Mesothelial cell of epicardium (in vitro differentiated cells): ENCODE measurements at regions not wholly inside any gene's neighbourhood (a gene's known extent, or its start where the extent isn't known, plus 50 kb on each side); places are given as distances from the start of the nearest gene placed in this dataset.

Experiments
- DNase-seq, 2 experiments: peaks; one replicate each; pipeline ENCODE4 v3.0.0; 2021; ENCODE audit warnings: low spot score in 2 of 2; ENCODE audit not compliant: unreplicated experiment in 2 of 2
- H3K27ac Mint-ChIP-seq: 2 replicates; pipeline ENCODE4 v1.8.0; 2021; ENCODE audit warnings: mixed read lengths
- H3K27me3 Mint-ChIP-seq: 2 replicates; pipeline ENCODE4 v1.8.0; 2021; ENCODE audit warnings: low read depth, mixed read lengths
- H3K36me3 Mint-ChIP-seq: 2 replicates; pipeline ENCODE4 v1.8.0; 2021; ENCODE audit warnings: mixed read lengths
- H3K4me1 Mint-ChIP-seq: 2 replicates; pipeline ENCODE4 v1.8.0; 2021; ENCODE audit warnings: mixed read lengths
- H3K4me3 Mint-ChIP-seq: 2 replicates; pipeline ENCODE4 v1.8.0; 2021; ENCODE audit warnings: mild to moderate bottlenecking, moderate library complexity, mixed read lengths
- H3K9me3 Mint-ChIP-seq: 2 replicates; pipeline ENCODE4 v1.8.0; 2021; ENCODE audit warnings: mixed read lengths
- TF ChIP-seq, protein P1 (sequence below): fragments of 200-600 bp; sonication (generic); IDR thresholded peaks from one replicate; pipeline ENCODE4 v1.5.0; 2021; ENCODE audit warnings: antibody characterized with exemption; ENCODE audit not compliant: unreplicated experiment

DNA sequence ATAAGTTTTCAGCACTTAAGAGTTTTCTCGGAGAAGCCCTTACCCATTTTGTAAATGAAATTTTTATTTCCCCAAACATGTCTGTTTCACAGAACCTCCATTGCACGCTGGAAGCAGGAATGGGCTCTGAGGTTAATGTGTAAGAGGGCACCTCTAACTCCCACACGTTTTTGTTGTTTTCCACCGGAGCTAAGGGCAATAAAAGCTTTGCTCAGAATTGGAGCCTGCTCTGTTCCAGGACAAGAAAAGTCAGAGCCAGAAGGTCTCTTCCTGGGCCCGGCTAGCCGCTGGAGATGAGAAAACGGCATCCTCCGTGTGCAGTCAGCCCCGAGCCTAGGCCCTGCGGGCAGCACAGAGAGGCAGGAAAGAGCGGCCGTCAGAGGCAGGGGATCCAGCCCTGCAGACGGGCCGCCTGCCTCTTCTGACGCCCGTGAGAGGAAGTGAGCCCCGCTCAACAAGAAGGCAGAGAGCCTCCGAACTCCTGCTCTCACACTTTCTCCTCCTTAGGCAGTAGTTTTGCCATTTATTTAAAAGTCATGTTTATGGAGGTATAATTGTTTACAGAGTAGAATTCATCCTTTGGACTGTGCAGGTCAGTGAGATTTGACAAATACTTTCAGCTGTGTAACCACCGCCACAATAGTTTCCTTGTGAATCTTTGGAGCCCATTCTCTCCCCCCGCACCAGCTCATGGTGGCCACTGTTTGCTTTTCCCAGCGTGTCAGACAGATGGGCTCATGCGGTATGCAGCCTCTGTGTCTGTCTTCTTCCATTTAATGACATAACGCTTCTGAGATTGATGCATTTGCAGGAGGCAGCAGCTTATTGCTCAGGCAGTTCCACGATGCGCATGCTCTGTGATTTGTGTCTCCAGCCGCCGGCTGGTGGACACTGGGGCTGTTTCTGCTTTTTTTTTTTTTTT, 117.3 kb downstream of the GALR1 start:
- Mint-ChIP-seq H3K27ac (no peak overlapping the region), H3K27me3 (no peaks in the 10 kb centered on the region), H3K36me3 (no peaks in the 10 kb centered on the region), H3K4me1 (no peaks in the 10 kb centered on the region), H3K9me3 (peaks cover 41% of the 10 kb centered on the region), H3K4me3 (no peak overlapping the region)
- TF ChIP-seq, protein P1, sequence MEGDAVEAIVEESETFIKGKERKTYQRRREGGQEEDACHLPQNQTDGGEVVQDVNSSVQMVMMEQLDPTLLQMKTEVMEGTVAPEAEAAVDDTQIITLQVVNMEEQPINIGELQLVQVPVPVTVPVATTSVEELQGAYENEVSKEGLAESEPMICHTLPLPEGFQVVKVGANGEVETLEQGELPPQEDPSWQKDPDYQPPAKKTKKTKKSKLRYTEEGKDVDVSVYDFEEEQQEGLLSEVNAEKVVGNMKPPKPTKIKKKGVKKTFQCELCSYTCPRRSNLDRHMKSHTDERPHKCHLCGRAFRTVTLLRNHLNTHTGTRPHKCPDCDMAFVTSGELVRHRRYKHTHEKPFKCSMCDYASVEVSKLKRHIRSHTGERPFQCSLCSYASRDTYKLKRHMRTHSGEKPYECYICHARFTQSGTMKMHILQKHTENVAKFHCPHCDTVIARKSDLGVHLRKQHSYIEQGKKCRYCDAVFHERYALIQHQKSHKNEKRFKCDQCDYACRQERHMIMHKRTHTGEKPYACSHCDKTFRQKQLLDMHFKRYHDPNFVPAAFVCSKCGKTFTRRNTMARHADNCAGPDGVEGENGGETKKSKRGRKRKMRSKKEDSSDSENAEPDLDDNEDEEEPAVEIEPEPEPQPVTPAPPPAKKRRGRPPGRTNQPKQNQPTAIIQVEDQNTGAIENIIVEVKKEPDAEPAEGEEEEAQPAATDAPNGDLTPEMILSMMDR: no peak
- DNase-seq: no peak

DNA sequence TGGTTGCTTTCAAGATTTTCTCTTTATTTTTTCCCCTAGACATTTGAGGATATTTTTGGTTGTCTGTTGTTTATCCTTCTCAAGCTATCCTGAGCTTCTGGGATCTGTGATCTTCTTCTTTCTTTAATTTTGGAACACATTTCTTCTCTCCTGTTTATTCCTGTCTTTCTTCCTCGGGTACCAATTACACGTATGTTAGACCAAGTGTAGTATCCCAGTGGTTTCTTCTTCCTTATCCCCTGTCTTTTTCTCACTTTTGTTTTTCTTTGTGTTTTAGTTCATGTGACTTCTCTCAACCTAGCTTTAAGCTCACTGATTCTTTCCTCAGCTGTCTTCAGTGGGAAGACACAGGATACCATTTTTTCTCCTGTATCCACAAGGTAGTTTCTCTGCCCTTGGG, 120.0 kb downstream of the GALR1 start:
- H3K4me3 Mint-ChIP-seq: no peak overlapping the region
- H3K27me3 Mint-ChIP-seq: no peaks in the 10 kb centered on the region
- H3K36me3 Mint-ChIP-seq: no peaks in the 10 kb centered on the region
- H3K4me1 Mint-ChIP-seq: no peaks in the 10 kb centered on the region
- no peak overlapping the region for H3K27ac Mint-ChIP-seq
- TF ChIP-seq, protein P1: no peak
- no peak for DNase-seq
- H3K9me3 Mint-ChIP-seq: peaks cover 23% of the 10 kb centered on the region

DNA sequence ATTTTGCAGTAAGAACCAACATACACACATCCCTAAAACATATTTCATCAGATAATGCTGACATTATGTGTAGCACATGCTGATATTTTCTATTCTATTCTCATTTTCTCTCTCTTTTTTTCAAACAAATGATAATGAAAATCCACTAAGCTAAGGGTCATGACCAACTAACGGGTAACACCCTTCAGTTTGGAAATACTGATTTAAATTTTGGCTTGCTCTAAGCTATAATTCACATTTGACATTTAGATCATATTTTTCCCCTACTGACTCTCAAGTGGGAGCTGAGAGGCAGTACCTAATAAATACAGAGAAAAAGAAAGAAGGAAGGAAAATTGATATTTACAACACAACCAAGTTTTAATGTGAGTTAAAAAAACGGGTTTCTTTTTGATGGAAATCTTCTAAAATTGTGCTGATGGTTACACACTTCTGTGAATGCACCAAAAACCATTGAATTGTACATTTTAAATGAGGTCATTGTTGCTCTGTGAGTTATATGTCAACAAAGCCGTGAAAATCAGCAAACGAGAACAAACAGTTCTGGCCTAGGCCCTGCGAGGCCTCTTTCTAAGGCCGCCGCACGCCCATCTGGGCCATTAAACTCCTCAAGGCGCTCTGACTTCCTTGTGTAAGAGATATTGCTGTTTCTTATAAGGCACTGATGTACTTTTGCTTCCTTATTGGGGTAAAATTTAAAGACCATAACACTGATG, 124.2 kb downstream of the GALR1 start:
- no peaks in the 10 kb centered on the region for H3K36me3 Mint-ChIP-seq
- peaks cover 17% of the 10 kb centered on the region for H3K9me3 Mint-ChIP-seq
- no peak overlapping the region for H3K4me3 Mint-ChIP-seq
- no peak for DNase-seq
- no peaks in the 10 kb centered on the region for H3K4me1 Mint-ChIP-seq
- TF ChIP-seq, protein P1: no peak
- no peaks in the 10 kb centered on the region for H3K27me3 Mint-ChIP-seq
- no peak overlapping the region for H3K27ac Mint-ChIP-seq

DNA sequence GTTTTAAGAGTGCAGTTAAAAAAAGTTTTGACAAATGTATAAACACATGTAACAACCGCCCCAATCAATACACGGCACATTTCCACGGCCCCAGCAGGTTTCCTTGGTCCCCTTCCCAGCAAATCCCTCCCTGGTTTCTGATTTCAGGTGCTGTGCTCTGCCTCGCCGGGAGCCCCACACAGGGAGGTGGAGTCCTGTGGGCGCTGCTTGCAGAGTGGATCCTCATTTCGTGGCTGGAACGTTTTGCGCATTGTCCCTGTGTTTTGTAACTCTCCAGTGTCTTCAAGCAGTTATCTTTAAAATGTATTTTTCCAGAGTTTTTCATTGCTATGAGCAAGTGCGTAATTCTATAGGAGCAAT, 124.8 kb downstream of the GALR1 start:
- no peak overlapping the region for H3K4me3 Mint-ChIP-seq
- H3K27me3 Mint-ChIP-seq: no peaks in the 10 kb centered on the region
- no peaks in the 10 kb centered on the region for H3K36me3 Mint-ChIP-seq
- peaks cover 12% of the 10 kb centered on the region for H3K9me3 Mint-ChIP-seq
- TF ChIP-seq, protein P1: no peak
- no peaks in the 10 kb centered on the region for H3K4me1 Mint-ChIP-seq
- no peak for DNase-seq
- no peak overlapping the region for H3K27ac Mint-ChIP-seq

DNA sequence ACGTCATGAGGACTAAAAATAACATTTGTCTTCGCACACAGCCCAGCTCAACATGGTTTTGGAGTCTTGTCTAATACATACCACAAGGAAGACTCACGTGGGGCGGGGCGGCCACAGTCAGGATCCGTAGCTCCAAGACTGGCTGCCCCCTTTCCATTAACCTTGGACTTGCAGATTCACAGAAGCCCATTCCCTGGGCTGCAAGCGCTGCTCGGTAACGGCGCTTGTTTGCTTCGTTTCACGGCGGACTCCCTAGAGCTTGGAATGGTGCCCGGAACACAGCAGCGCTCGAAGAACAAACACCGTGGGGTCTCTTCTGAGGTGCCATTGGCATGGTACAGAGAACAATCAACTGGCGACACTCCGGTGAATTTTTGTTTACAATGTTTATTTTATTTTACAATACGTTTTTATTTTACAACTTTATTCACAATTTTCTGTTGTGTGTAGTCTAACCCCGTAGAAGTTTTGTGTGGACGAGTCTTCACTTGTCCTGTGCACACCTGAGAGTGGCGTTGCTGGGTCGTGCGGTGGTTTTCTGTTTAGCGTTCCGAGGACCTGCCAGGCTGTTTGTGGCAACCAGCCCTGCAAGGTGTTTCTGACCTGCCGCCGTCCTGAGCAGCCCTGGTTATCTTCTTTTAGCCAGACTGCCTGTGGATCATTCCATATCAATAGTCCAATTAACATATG, 126.5 kb downstream of the GALR1 start:
- H3K27me3 Mint-ChIP-seq: peaks cover 5% of the 10 kb centered on the region
- TF ChIP-seq, protein P1: no peak
- no peak overlapping the region for H3K4me3 Mint-ChIP-seq
- peaks cover 3% of the 10 kb centered on the region for H3K9me3 Mint-ChIP-seq
- DNase-seq: no peak
- H3K4me1 Mint-ChIP-seq: no peaks in the 10 kb centered on the region
- no peaks in the 10 kb centered on the region for H3K36me3 Mint-ChIP-seq
- H3K27ac Mint-ChIP-seq: no peak overlapping the region
